ENCODE measurements at regions not wholly inside any gene's neighbourhood (a gene's known extent, or its start where the extent isn't known, plus 50 kb on each side); places are given as distances from the start of the nearest gene placed in this dataset.

DNA sequence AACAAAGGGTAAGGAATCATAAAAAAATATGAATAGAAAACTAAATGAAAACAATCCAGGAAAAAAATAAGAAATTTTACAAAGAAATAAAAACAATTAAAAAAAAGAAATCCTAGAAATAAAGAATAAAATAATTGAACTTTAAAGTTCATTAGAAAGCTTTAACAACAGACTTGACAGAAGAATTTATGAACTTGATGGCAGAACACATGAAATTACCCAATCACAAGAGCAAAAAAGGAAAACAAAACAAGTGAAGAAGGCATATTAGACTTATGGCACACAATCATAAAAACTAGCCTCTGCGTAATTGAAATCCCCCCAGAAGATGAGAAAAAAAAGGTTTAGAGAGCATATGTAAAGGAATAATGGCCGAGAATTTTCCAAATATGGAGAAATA, 802.5 kb upstream of the B3GALT2 start:
- Histone ChIP-seq H3K4me1 (no peaks in the 10 kb centered on the region), H3K27me3 (no peaks in the 10 kb centered on the region), H3K36me3 (no peaks in the 10 kb centered on the region), H3K4me3 (replicated peaks in 1 of 3) (no peak overlapping the region), H3K27ac (no peak overlapping the region), H3K9me3 (no peaks in the 10 kb centered on the region)
- intact Hi-C loops (cut with DNase I), result no loop called here
- 44 to 97% methylated on average over 2 of the region's 2 CpGs for WGBS, 2 donors
- DNase-seq, result no peak
- TF ChIP-seq, protein P1, sequence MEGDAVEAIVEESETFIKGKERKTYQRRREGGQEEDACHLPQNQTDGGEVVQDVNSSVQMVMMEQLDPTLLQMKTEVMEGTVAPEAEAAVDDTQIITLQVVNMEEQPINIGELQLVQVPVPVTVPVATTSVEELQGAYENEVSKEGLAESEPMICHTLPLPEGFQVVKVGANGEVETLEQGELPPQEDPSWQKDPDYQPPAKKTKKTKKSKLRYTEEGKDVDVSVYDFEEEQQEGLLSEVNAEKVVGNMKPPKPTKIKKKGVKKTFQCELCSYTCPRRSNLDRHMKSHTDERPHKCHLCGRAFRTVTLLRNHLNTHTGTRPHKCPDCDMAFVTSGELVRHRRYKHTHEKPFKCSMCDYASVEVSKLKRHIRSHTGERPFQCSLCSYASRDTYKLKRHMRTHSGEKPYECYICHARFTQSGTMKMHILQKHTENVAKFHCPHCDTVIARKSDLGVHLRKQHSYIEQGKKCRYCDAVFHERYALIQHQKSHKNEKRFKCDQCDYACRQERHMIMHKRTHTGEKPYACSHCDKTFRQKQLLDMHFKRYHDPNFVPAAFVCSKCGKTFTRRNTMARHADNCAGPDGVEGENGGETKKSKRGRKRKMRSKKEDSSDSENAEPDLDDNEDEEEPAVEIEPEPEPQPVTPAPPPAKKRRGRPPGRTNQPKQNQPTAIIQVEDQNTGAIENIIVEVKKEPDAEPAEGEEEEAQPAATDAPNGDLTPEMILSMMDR (IDR thresholded peaks at IDR 0.05), result no peak
- TF ChIP-seq POLR2A (IDR thresholded peaks at IDR 0.05), result no peak

DNA sequence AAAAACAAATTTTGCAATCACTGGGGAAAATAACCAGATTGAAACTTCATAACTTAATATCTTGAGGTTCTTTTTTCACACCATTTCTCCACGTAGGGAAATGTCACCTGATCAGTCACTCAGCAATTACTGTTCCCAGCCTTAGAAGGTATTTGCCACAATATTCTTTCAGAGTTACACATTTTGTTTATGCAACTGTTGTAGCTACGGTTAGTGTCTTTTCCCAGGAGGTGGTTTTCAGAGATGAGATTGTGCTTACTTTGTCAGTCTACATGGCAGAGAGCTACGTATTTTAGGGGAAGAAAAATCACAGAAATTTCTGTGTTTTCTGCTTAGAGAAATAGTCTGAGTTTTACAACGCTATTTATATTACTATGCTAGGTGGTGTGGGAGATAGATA, 792.8 kb upstream of the B3GALT2 start:
- no peaks in the 10 kb centered on the region for H3K36me3 ChIP-seq
- DNase-seq, result no peak
- intact Hi-C loops (cut with DNase I), result no loop called here
- H3K27me3 ChIP-seq, result no peaks in the 10 kb centered on the region
- H3K4me1 ChIP-seq, result no peaks in the 10 kb centered on the region
- H3K9me3 ChIP-seq, result no peaks in the 10 kb centered on the region
- TF ChIP-seq POLR2A (IDR thresholded peaks at IDR 0.05), result no peak
- TF ChIP-seq, protein P1 (IDR thresholded peaks at IDR 0.05), result no peak
- H3K4me3 ChIP-seq (replicated peaks in 1 of 3), result no peak overlapping the region
- H3K27ac ChIP-seq, result no peak overlapping the region
- WGBS, 2 donors, result 74 to 77% methylated on average over 4 of the region's 4 CpGs

DNA sequence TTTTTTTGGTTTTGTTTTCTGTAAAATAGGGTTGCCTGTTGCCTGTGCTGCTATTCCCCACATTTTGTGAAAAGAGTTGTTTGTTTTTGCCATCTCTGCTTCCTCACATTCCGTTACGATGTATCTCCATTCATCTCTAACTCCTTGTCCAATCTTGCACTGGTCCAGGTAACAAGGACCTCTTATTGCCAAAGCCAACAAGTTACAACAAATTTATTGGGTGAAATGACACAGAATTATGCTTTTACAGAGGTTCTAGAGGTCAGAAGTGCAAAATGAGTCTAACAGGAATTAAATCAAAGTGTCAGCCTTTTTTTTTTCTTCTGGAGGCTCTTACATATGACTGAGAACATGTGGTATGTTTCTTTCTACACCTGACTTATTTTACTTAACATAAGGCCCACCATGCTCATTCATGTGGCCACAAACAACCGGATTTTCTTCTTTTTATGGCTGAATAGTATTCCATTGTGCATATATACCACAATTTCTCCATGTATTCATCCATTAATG, 787.9 kb upstream of the B3GALT2 start:
- Histone ChIP-seq H3K4me1 (no peaks in the 10 kb centered on the region), H3K27me3 (no peaks in the 10 kb centered on the region), H3K36me3 (no peaks in the 10 kb centered on the region), H3K9me3 (no peaks in the 10 kb centered on the region), H3K4me3 (replicated peaks in 1 of 3) (no peak overlapping the region), H3K27ac (no peak overlapping the region)
- TF ChIP-seq POLR2A (IDR thresholded peaks at IDR 0.05), result no peak
- TF ChIP-seq, protein P1 (IDR thresholded peaks at IDR 0.05), result no peak
- WGBS, 2 donors, result 75 to 90% methylated on average over 3 of the region's 3 CpGs
- intact Hi-C loops (cut with DNase I), result no loop called here
- DNase-seq, result no peak

DNA sequence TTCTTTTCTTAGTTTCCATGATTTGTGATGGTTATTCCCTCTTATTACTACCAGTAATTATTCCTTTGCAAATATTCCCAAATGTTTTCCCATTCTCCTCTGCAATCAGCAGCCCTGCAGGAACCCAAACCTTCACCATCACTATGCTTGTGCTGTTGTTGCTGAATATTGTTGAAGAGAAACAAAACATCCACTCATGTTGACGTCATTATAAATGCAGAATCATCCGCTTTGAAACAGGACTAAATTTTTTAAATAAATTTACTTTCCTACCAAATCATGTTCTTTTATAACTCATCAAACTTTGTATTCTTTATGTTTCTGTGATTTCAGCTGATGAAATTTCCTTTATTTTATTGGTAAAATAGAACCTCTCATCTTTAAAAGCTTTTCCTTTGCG, 787.0 kb upstream of the B3GALT2 start:
- H3K4me1 ChIP-seq, result no peaks in the 10 kb centered on the region
- H3K27me3 ChIP-seq, result no peaks in the 10 kb centered on the region
- TF ChIP-seq, protein P1 (IDR thresholded peaks at IDR 0.05), result no peak
- no peak for TF ChIP-seq POLR2A (IDR thresholded peaks at IDR 0.05)
- H3K36me3 ChIP-seq, result no peaks in the 10 kb centered on the region
- intact Hi-C loops (cut with DNase I), result no loop called here
- no peak overlapping the region for H3K4me3 ChIP-seq (replicated peaks in 1 of 3)
- no peak overlapping the region for H3K27ac ChIP-seq
- H3K9me3 ChIP-seq, result no peaks in the 10 kb centered on the region
- DNase-seq, result no peak
- 95 to 96% methylated on average over 3 of the region's 3 CpGs for WGBS, 2 donors

DNA sequence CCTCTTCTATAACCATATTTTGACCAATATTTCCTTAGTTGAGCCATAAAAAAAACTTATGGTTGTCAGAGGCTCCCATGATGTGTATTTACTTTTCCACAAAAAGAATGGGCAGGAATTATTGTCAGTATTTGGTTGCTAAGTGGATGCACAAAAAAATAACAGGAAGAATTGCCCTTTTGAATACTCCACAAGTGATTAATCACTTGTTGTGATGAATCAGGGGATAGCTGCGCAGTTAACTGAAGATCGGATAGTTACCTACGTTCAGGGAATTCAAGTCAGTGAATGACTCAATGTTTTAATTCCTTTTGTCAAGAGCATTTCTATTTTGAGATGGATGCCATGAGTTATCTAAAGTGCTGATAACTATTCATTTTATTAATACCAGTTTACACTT, 785.2 kb upstream of the B3GALT2 start:
- 84 to 90% methylated on average over 3 of the region's 3 CpGs for WGBS, 2 donors
- TF ChIP-seq, protein P1 (IDR thresholded peaks at IDR 0.05), result no peak
- TF ChIP-seq POLR2A (IDR thresholded peaks at IDR 0.05), result no peak
- intact Hi-C loops (cut with DNase I), result no loop called here

More for the DNA sequence above, 785.2 kb upstream of the B3GALT2 start:
- Histone ChIP-seq H3K4me3 (replicated peaks in 1 of 3) (no peak overlapping the region), H3K9me3 (no peaks in the 10 kb centered on the region), H3K4me1 (no peaks in the 10 kb centered on the region), H3K27ac (no peak overlapping the region), H3K36me3 (no peaks in the 10 kb centered on the region), H3K27me3 (no peaks in the 10 kb centered on the region)
- DNase-seq, result no peak

Data from thyroid gland (tissue), 4 donors.